A673 (cell line): ENCODE measurements at regions not wholly inside any gene's neighbourhood (a gene's known extent, or its start where the extent isn't known, plus 50 kb on each side); places are given as distances from the start of the nearest gene placed in this dataset.

Source experiments
- CTCF ChIP-seq: fragments of 300-800, 200-600 bp; sonication (generic); conservative IDR thresholded peaks from 2 replicates; pipeline ENCODE4 v1.5.1; 2017; ENCODE audit warnings: low read depth, mild to moderate bottlenecking, antibody characterized with exemption, low read length, moderate library complexity, mixed read lengths
- EZH2 ChIP-seq: fragments of 200-600 bp; sonication (generic); IDR thresholded peaks from 2 replicates; pipeline ENCODE4 v1.6.1; 2017; ENCODE audit warnings: borderline replicate concordance, low read depth, mild to moderate bottlenecking, mixed read lengths, antibody characterized with exemption, low read length; ENCODE audit not compliant: poor library complexity, severe bottlenecking

GRCh38 chr22:49487950-49488349 lies 339.7 kb downstream of the BRD1 start:
- TF ChIP-seq EZH2 (no peak), CTCF (no peak)
